Body of pancreas (tissue), 4 donors: ENCODE measurements at regions not wholly inside any gene's neighbourhood (a gene's known extent, or its start where the extent isn't known, plus 50 kb on each side); places are given as distances from the start of the nearest gene placed in this dataset.

Experiments used
- CTCF ChIP-seq, 7 experiments: fragments of 450-650 bp in 4 of 7; fragments of 200-600 bp in 3 of 7; sonication (generic) in 3 of 7; IDR thresholded peaks; one replicate each; pipeline ENCODE4 v1.5.1; 2016 to 2019; ENCODE audit warnings: antibody characterized with exemption in 7 of 7
- POLR2A ChIP-seq, 3 donors: fragments of 450-650 bp; IDR thresholded peaks; one replicate each; pipeline ENCODE4 v1.6.1; 2016; ENCODE audit warnings: antibody characterized with exemption in 3 of 3, mild to moderate bottlenecking in 2 of 3

GRCh38 chr1:30027247-30027646 lies 696.1 kb downstream of the MATN1 start:
- TF ChIP-seq POLR2A (IDR thresholded peaks at IDR 0.05) (no peak), CTCF (IDR thresholded peaks at IDR 0.05) (no peak)
